ENCODE measurements at regions not wholly inside any gene's neighbourhood (a gene's known extent, or its start where the extent isn't known, plus 50 kb on each side); places are given as distances from the start of the nearest gene placed in this dataset.

GRCh38 chr1:98021126-98021525, 100.3 kb upstream of the DPYD start:
- WGBS, 2 donors, result 90 to 94% methylated on average over 3 of the region's 3 CpGs
- no peak overlapping the region for H3K4me3 ChIP-seq
- H3K9me3 ChIP-seq, result no peaks in the 10 kb centered on the region
- no peak for TF ChIP-seq POLR2A (IDR thresholded peaks at IDR 0.05)
- TF ChIP-seq CTCF (IDR thresholded peaks at IDR 0.05), result no peak
- H3K27me3 ChIP-seq, result no peaks in the 10 kb centered on the region
- H3K36me3 ChIP-seq (ENCODE audit: low read depth, missing control alignments), result no peaks in the 10 kb centered on the region
- H3K27ac ChIP-seq, result no peak overlapping the region
- intact Hi-C loops (cut with DNase I; ENCODE audit: low total_unique reads), result no loop called here
- DNase-seq, result no peak
- H3K4me1 ChIP-seq, result no peaks in the 10 kb centered on the region

GRCh38 chr1:98019747-98020146, 98.9 kb upstream of the DPYD start:
- Histone ChIP-seq H3K9me3 (no peaks in the 10 kb centered on the region), H3K27ac (no peak overlapping the region), H3K36me3 (ENCODE audit: low read depth, missing control alignments) (no peaks in the 10 kb centered on the region), H3K27me3 (no peaks in the 10 kb centered on the region), H3K4me3 (no peak overlapping the region), H3K4me1 (no peaks in the 10 kb centered on the region)
- WGBS, 2 donors, result 65 to 67% methylated on average over 2 of the region's 2 CpGs
- intact Hi-C loops (cut with DNase I; ENCODE audit: low total_unique reads), result no loop called here
- no peak for DNase-seq
- no peak for TF ChIP-seq CTCF (IDR thresholded peaks at IDR 0.05)
- TF ChIP-seq POLR2A (IDR thresholded peaks at IDR 0.05), result no peak

GRCh38 chr1:98018074-98018473, 97.2 kb upstream of the DPYD start:
- Histone ChIP-seq H3K9me3 (no peaks in the 10 kb centered on the region), H3K4me1 (no peaks in the 10 kb centered on the region), H3K27ac (no peak overlapping the region), H3K36me3 (ENCODE audit: low read depth, missing control alignments) (no peaks in the 10 kb centered on the region), H3K4me3 (no peak overlapping the region), H3K27me3 (no peaks in the 10 kb centered on the region)
- WGBS, 2 donors, result 87 to 88% methylated on average over 2 of the region's 2 CpGs
- TF ChIP-seq CTCF (IDR thresholded peaks at IDR 0.05) (no peak), POLR2A (IDR thresholded peaks at IDR 0.05) (no peak)
- DNase-seq, result no peak
- intact Hi-C loops (cut with DNase I; ENCODE audit: low total_unique reads), result no loop called here

GRCh38 chr1:98017184-98017583, 96.3 kb upstream of the DPYD start:
- H3K9me3 ChIP-seq, result no peaks in the 10 kb centered on the region
- H3K27me3 ChIP-seq, result no peaks in the 10 kb centered on the region
- no peaks in the 10 kb centered on the region for H3K4me1 ChIP-seq
- no peak overlapping the region for H3K4me3 ChIP-seq
- DNase-seq, result no peak
- TF ChIP-seq POLR2A (IDR thresholded peaks at IDR 0.05), result no peak
- no peak overlapping the region for H3K27ac ChIP-seq
- no peaks in the 10 kb centered on the region for H3K36me3 ChIP-seq (ENCODE audit: low read depth, missing control alignments)
- intact Hi-C loops (cut with DNase I; ENCODE audit: low total_unique reads), result no loop called here

DNA sequence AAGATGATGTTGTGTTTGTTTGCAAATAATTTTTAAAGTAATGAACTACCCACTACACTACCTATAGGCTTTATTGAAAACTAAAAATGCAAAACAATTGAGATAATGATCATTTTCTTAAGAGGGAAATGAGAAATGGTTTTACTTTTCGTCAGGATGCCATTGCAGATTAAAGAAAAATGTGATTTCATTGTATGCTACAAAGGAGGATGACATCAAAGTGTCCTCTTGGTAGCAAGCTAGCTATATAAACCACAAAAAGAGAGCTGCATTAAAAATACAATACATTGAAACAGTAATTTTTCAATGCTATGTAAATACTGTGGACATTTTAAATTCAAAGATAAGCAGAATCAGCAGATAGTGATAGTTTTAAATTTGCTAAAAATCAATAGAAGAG, 87.5 kb upstream of the DPYD start:
- no peaks in the 10 kb centered on the region for H3K27me3 ChIP-seq
- DNase-seq, result no peak
- H3K9me3 ChIP-seq, result no peaks in the 10 kb centered on the region
- no peaks in the 10 kb centered on the region for H3K36me3 ChIP-seq (ENCODE audit: low read depth, missing control alignments)
- no peaks in the 10 kb centered on the region for H3K4me1 ChIP-seq
- no peak overlapping the region for H3K4me3 ChIP-seq
- H3K27ac ChIP-seq, result no peak overlapping the region
- 72 to 76% methylated on average over 1 of the region's 1 CpG for WGBS, 2 donors
- TF ChIP-seq POLR2A (IDR thresholded peaks at IDR 0.05) (no peak), CTCF (IDR thresholded peaks at IDR 0.05) (no peak)
- intact Hi-C loops (cut with DNase I; ENCODE audit: low total_unique reads), result no loop called here
